Dedifferentiated amniotic fluid mesenchymal stem cell (primary cell): ENCODE measurements at regions not wholly inside any gene's neighbourhood (a gene's known extent, or its start where the extent isn't known, plus 50 kb on each side); places are given as distances from the start of the nearest gene placed in this dataset.
"Not testable (repeated sequence)": the region's sequence is repeated elsewhere in the genome, so short reads cannot be mapped to it uniquely, and the experiment has no call there.

ENCODE experiments used
- DNase-seq: peaks from one replicate; pipeline ENCODE4 v3.0.0-alpha.2; 2016; ENCODE audit errors: extremely low spot score

DNA sequence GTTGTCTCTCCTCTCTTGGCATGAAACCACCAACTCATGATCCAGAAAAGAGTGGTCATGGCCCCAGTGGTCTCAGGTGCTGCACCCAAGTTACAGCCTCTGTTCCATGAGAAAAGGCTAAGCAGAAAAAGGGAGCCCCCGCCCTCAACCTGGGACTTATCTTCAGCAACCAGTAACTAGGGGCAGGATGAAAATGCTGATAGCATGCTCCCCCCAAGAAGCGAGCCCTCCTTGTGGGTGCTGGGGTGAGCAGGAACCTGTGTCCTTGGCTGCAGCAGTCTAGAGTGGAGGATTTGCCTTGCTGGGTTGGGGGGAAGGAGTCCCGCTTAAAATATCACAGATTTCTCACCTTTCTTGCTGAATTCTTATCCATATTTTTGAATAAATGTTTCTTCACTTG lies 490.0 kb downstream of the SUCLG1 start:
- DNase-seq: no peak

DNA sequence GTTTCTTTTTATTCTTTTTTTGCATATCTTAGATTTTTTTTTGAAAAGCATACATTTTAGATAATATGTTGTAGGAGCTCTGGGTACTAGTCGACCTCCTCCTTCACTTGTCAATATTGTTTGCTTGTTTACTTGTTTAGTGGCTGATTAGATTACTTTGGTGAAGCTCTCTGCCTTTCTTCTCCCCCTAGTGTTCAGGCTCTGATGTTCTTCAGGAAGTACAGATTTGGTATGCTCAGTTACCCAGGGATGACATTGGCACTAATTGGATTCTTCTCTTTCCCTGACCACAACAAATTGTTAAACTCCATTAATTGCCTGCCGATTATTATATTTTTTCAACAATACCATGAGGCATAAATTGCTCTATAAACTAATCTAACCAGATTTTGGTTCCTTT lies 491.2 kb downstream of the SUCLG1 start:
- no peak for DNase-seq

GRCh38 chr2:83966946-83967345 lies 492.1 kb downstream of the SUCLG1 start:
- not testable (repeated sequence) for DNase-seq

- no peak for DNase-seq
These were observed 497.6 kb downstream of the SUCLG1 start for GRCh38 chr2:83961512-83961911.

GRCh38 chr2:83960371-83960770 lies 498.7 kb downstream of the SUCLG1 start:
- no peak for DNase-seq

- DNase-seq: no peak
These were observed 499.8 kb downstream of the SUCLG1 start for GRCh38 chr2:83959266-83959665.

DNA sequence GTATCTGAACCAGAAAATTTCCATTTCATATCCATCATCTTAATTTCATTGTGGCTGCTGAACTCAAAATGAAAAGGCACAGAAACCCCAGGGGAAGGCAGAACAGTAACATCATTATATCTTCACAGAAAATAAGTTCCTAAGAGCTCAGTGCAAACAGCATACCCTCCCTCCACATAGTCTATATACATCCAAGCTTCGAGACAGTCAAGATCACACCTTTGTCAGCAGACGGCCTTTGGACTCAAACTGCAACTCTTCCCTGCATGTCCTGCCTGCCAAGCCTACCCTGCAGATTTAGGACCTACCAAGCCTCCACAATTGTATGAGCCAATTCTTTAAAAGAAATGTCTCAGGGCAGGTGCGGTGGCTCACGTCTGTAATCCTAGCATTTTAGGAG lies 502.1 kb downstream of the SUCLG1 start:
- DNase-seq: no peak

GRCh38 chr2:83953697-83954096 lies 505.4 kb downstream of the SUCLG1 start:
- no peak for DNase-seq

DNA sequence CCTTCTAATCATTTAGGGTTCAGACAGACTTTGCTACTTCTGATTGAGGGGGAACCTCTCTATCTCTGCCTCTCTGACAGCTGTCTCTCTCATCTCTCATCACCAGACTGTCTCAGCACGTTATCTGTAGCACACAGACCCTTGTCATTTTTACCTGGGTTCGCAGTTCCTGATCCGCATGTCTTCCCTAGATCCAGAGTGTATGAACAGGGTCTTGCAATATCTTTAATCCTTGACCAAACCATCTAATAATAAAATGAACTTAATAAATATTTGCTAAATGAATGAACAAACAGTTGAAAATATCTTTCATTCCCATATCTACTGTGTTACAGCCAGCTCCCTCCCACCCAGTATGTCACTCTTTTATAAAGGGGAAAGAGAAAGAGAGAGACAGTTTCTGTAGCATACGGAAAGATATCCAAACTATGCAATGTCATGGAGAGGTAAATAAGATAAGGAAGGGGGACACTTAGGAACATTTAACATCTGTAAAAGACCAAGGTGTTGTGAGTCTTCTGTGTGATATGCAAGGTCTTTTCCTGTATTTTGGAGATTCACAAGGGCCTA lies 507.6 kb downstream of the SUCLG1 start:
- DNase-seq: no peak

DNA sequence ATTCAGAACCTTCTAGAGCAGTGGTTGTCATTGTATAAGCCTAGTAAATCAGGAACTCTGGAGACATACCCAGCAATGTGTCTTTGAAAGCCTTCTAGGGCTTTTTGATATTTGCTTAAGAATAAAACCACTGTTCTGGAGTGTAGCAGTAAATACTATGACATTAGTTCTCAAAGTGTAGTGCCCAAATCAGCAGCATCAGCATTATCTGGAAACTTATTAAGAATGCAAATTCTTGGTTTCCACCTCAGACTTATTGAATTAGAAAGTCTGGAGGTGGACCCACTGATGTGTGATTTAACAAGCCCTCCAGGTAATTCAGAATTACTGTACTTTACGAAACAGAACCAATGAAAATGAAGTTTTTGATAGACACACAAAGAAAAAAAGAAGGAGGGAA lies 509.7 kb downstream of the SUCLG1 start:
- DNase-seq: no peak

GRCh38 chr2:83944191-83944590 lies 514.9 kb downstream of the SUCLG1 start:
- no peak for DNase-seq

DNA sequence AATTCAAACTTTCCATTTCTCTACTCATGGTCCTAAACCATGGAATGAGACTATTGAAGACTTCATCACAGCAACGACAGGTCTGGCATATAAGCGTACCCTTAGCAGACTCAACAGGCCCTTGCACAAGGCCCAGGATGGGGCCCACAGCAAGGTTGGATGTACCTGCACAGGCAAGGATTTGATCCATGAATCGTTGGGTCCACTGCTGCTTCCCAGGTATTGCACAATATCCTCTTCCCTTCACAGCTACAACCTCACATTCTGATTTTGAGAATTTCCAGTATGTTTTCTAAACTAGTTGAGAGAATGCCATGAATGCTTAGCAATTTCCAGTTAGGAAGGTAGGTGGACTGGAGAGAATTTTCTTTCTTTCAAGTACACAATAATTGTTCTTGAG lies 515.8 kb downstream of the SUCLG1 start:
- no peak for DNase-seq

DNA sequence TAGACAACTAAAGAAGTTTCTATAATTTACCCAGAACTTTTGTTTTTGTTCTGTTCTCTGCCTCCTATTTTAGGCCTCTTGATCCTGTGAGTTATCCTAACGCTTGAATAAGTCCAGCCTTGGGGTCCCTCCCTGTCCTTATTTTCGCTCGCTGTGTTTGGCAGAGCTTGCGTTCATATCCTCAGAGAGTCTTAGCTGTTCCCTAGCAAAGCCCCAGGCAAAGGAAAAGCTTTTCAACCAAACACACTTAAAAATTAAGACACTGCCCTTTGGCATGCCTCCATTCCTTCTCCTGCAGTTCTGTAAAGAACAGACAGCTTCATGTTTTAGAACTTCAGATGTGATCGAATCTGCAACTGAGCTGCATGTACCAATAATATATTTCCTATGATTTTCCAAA lies 517.2 kb downstream of the SUCLG1 start:
- DNase-seq: no peak

DNA sequence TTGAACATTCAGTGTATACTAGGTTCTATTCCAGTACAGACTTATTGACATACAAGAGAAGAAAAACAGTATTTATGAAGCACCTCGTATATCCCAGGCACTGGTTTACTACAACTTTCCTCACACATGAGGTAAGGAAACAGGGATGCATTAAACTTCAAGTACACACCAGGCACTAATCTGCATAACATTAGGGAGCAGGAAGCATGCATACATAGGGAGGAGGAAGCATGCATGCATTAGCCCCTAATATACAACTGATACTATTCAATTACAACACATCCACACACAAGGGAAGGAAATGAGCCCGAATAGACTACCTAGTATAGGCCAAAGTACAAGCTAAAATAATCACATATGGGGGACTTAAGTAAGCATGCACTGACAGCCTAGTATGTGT lies 525.3 kb downstream of the SUCLG1 start:
- no peak for DNase-seq

DNA sequence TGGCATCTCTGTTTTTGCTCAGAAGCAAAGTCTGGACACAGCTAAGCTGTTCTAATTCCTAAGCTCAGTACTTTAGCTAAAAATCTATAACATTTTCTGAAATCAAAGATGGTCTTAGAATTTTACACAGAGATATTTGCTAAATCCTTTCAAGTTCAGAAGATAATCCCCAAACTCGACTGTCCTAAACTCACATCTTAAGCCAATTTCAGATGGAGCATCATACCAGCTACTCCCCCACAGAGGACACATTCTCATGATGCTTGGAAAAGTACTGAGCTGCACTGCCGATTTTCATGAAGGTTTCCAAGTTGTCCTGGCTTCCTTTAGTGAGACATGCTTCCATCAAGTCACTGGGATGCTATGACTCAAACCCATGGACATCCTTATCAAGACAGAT lies 535.5 kb downstream of the SUCLG1 start:
- DNase-seq: no peak

DNA sequence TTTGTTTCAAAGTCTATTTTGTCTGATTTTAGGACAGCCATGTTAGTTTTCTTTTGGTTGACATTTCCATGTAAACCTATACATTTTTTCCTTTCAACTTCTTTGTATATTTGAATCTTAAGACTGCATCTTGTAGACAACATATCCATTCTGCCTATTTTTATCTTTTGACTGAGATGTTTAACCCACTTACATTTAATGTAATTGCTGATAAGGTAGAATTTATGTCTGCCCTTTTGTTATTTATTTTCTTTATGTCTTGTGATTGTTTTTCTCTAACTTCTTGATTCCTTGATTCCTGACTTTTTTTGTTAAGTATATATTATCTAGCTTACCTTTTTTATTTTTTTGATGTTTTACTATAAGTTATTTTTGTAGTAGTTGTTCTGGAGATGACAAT lies 542.5 kb downstream of the SUCLG1 start:
- DNase-seq: no peak

DNA sequence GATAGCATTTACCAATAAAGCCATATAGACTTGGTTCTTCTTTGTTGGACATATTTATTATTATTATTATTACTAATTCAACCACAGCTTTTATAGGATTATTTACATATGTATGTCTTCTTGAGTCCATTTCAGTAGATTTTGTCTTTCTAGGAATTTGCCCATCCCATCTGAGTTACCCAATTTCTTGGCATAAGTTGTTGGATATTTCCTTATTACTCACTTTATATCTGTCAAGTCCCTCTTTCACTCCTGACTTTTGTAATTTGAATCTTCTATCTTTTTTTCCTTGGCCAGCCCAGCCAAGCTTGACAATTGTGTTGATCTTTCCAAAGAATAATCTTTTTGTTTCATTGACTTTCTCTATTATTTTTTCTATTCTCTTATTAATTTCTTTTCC lies 543.7 kb downstream of the SUCLG1 start:
- no peak for DNase-seq

DNA sequence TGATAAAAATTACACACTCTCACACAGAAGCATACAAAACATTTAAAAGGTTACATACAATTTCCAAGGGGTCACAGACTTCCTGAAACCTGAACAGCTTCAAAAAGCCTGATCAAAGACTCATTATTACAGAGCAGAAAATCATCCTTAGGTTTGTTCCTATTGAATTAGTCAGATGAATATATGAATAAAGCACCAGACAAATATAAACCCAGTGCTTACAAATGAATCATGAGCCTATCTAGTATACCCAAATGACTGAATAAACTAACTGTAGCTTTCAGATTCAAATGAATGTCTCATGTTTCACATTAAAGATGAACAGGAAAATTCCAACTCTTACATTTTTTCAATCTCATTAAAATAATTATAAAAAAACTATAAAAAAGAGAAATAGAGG lies 550.3 kb downstream of the SUCLG1 start:
- DNase-seq: no peak

DNA sequence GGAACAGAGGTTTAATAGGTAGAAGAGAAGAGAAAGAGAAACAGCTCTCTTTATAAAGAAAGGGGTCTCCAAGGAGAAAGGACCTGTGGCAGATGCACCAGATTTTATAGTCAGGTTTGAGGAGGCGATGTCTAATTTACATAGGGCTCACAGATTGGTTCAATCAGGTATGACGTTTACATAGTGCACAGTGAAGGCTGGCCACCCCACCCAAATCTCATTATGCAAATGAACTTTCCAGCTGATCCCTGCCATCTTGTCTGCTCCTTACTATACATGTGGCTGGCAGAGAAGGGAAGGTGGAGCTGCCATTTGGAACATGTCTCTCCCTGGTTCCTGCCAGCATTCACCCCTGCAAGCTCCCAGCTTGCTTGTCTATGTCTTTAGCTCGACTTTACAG lies 557.8 kb downstream of the SUCLG1 start:
- no peak for DNase-seq

DNA sequence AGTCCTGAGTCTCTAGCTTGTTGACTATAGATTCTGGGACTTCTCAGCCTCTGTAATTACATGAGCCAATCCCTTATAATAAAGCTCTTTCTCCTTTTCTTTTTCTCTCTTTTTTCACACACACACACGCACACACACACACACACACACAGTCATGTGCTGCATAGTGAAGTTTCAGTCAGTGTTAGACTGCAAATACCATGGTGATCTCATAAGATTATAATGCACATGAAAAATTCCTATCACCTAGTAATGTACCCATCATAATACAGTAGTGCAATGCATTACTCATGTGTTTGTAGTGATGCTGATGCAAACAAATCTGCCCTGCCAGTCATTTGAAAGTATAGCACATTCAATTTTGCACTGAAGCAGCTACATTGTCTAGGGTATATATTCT lies 558.2 kb downstream of the SUCLG1 start:
- DNase-seq: no peak

- no peak for DNase-seq
These were observed 559.8 kb downstream of the SUCLG1 start for GRCh38 chr2:83899271-83899670.

DNA sequence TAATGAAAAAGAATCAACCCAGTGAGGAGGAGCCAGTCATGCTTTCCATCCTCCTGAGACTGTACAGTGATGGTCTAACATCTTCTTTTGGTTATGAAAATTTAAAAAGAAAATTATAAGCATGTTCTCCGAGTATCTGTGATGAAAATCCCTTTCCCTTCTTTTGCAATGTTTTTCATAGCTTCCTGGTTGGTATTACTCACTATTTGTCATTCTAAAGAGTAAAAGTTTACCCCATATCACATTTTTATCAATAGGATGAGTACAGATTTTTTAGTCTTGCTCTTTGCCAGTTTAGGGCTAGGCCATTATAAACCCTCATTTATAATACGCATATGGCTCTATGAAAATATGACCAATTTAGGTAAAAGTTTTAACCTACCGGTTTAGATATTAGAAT lies 564.1 kb downstream of the SUCLG1 start:
- no peak for DNase-seq

DNA sequence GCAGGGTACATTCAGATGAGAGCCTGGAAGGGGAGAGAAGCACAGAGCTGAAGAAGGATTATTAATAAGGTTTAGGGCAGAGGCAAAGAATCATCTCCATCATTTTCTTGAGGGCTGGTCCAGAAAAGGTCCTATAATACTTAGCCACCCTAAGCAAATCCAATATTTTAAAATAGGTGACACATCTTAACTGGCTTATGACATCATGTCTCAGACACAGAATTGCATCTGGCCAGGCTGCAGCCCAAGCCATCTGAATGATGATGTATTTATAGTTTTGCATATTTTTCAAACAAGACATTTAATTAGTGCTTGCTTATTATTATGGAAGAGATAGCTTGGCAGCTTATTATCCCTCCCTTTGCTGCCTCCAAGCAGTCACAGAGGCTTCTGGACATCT lies 571.3 kb downstream of the SUCLG1 start:
- DNase-seq: no peak

DNA sequence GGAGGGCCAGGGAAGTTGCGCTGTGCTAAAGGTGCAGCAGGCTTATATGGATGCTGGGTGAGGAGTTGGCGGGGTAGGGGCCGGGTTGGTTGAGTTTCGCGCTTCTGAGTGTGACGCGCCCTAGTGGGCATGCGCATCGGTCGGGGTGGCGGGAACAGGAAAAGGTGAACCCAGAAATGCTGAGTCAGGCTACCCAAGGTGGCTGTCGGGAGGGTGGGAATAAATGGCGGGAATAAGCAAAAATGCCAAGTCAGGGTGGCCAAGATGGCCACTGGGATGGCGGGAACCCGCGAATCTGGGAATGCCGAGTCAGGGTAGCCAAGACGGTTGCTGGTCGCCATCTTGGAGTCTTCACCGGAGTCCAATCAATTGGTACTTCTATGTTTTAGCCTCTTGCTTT lies 580.0 kb downstream of the SUCLG1 start:
- no peak for DNase-seq

- not testable (repeated sequence) for DNase-seq
These were observed 581.8 kb downstream of the SUCLG1 start for GRCh38 chr2:83877261-83877660.
